B cell (primary cell): ENCODE measurements at regions not wholly inside any gene's neighbourhood (a gene's known extent, or its start where the extent isn't known, plus 50 kb on each side); places are given as distances from the start of the nearest gene placed in this dataset.

ENCODE experiments used
- CTCF ChIP-seq: fragments of 200-600 bp; IDR thresholded peaks from one replicate; pipeline ENCODE4 v1.8.0; 2022; ENCODE audit warnings: antibody characterized with exemption, mild to moderate bottlenecking
- EZH2 ChIP-seq: IDR thresholded peaks from 2 replicates; pipeline ENCODE4 v1.6.1; 2012; ENCODE audit warnings: borderline replicate concordance, low read depth, mild to moderate bottlenecking, moderate library complexity, low read length; ENCODE audit not compliant: insufficient read depth, poor library complexity, severe bottlenecking

DNA sequence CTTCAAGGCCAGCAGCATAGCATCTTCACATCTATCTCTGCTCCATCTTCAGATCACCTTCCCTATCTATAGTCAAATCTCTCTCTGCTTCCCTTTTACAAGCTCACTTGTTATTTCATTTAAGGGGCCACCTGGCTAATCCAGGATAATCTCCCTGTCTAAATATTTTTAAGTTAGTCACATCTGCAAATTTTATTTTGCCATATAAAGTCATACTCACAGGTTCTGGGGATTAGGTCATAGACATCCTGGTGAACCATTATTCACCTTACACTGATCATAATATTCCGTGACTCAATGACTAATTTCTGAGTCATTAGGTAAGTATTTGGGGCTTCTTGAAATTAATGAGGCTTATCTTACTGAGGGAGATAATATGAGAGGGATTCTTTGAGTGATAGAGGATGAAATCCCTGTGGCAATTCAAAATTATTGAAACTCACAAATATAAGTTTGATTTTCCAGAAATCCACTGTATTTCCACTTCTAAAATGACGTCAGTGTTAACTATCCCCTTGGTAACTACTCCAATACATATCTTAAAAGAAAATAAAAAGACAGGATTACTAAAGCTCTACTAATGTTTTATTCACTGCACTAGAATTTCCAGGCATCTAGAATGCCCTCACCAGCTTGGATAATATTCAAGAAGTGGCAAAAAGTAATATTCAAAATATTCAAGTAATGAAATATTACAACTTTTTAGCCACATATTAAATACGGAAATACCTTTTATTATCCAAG is 93.7 kb upstream of the RBMS3 start:
- TF ChIP-seq CTCF (no peak), EZH2 (no peak)
